ENCODE measurements at regions not wholly inside any gene's neighbourhood (a gene's known extent, or its start where the extent isn't known, plus 50 kb on each side); places are given as distances from the start of the nearest gene placed in this dataset.

DNA sequence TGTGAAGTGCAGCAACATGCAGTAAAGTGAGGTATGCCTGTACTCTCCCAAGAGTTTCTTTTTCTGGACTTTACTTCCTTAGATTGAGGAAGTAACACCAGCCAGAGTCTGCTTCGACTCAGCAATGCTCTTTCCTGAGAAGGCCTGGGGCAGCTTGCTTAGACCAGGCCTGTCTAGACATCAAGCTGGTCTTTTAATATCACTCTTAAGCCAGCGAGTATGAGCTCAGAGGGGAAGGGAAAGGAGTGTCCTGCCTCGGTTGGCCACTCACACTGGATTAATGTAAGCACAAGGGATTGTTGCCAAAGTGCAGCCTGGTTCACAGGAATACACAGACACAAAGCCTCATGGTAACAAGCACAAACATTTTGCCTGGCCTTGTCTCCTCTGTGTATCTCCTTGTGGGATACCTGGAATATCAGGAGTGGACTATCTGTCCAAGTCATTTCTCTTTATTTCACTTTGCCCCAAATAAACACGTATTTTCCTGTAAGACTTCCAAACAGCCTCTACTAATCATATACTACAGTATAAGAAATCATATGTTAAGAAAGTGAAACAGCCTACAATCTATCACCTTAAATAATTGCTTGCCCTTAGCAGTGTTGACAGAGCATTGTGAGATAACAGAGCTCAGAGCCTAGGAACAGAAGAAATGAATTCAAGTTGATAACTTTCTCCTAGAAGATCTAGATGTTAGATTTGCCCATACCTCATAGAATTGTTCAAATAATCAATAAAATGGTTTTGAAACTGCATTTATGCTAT lies 121.2 kb upstream of the DAAM1 start:
- ATAC-seq, result peak; percentile 91

DNA sequence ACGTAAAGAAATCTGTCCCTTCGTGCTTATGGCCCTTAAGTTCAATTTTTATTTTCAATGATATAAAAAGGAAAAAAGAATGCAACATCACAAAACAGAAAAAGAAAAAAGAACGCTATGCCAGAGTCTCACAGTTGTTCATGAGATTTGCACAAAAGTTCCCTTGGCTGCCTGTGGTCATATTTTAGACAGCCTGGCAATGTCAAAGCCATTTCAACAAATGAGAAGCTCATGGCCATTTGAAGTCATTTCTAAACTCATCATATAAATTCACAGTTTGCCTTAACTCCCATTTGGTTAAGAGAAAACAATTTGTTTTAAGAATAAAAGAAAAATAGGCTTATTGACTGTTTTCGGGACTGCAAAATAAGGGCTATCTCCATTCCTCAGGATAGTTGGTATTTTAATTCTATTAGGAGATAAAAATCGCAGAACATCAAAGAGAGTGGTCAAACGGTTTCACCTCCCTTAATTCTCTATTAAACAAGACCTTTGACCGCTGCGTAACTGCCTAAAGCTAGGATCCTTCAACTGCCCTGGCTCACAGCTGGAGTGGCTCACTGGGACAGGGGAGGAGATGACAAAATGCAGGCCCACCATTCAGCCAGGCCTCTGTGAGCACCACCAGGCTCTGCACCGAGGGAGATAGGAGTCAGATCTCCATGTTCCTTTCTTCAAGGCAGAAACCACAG lies 119.2 kb upstream of the DAAM1 start:
- no peak for ATAC-seq

DNA sequence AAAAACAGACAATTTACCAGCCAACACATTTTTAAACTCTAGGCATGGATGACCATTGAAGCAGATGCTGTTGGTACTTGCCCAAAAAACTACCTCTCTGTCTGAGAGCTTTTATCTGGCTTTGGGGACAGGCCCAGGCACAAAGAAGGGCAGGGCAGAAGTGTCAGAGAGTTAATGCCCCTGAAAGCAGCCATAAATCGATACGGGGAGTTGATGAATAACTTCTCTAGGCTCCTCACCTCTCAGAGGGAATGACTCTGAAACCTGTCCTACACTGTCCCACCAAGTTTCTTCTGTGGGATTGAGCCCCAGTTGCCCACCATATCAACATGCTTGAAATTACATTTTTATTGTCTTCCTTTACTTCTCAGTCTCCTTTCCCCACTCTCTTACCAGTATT lies 113.0 kb upstream of the DAAM1 start:
- no peak for ATAC-seq

DNA sequence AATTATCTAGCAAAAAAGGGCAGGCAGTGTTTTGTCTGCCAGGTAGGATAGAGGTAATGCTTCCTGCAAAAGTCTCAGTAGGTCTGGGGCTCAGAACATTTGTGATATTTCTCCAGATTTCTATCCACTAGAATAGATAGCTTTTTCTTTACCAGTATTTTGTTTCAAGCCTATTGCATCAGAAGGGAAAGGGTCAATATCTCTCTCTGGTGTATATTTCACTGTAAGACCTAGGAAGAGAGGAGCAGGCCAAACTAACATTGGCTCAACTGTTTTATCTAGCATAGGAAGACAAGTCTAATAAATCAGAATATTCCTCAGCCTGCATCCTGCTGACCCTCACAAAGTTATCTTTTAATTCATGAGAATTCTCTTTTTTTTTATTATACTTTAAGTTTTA lies 106.7 kb upstream of the DAAM1 start:
- ATAC-seq, result no peak

DNA sequence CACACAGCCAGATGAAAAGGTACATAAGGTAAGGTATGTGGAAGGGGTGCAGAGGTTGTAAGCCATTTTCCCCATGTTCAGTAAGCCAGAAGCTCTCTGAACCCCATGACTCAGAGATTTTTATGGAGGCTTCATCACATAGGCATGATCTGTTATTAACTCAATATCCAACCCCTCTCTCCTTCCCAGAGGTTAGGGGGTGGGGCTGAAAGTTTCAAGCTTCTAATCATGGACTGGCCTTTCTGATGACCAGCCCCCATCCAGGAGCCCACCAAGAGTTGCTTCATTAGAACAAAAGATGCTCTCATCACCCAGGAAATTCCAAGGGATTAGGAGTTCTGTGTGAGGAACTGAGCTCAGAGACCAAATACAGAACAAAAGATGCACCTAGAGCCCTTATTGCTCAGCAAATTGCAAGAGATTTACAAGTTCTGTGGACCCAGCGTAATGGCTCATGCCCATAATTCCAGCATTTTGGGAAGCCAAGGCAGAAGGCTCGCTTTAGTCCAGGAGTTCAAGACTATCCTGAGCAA lies 103.2 kb upstream of the DAAM1 start:
- ATAC-seq, result no peak

DNA sequence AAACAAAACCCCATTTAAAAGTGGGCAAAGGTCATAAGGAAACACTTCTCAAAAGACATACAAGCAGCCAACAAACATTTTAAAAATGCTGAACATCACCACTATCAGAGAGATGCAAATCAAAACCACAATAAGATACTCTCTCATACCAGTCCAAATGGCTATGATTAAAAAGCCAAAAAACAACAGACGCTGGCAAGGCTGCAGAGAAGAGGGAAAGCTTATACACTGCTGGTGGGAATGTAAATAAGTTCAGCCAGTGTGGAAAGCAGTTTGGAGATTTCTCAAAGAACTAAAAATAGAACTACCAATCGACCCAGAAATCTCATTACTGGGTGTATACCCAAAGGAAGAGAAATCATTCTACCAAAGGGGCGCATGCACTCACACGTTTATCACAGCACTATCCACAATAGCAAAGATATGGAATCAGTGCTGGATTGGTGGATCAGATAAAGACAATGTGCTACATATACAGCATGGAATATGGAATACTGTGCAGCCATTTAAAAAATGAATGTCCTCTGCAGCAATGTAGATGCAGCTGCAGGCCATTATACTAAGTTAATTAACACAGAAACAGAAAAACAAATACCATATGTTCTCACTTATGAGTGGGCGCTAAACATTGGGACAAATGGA lies 102.1 kb upstream of the DAAM1 start:
- no peak for ATAC-seq

DNA sequence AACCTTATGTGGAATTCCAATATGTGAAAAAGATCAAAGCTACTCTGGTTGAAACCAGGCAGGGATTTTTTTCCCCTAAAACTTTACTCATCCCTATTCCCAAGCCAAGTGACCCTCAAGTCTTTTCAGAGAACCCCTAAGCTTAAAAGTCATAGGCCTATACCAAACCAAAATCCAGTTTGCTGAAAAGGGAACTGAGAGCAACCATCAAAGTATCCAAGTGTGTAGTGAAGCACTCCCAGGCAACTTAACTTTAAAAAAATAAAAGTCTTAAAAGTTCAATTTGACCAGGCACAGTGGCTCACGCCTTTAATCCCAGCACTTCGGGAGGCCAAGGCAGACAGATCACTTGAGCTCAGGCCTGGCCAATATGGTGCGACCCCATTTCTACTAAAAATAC lies 101.2 kb upstream of the DAAM1 start:
- no peak for ATAC-seq

DNA sequence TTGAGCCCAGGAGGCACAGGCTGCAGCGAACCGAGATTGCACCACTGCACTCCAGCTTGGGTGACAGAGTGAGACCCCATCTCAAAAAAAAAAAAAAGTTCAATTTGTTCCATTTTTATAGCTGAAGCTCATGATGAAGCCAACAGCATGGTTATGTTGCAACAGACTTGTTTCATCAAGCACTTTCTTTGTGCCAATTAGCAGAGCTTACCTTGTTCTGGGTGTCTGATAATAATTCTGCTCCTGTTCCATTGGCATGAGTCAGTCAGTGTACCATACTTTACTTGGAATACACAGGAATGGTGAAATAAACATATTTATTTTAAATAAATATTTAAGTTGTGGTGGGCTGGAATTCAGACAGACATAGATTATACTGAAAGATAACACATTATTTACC lies 100.8 kb upstream of the DAAM1 start:
- no peak for ATAC-seq

DNA sequence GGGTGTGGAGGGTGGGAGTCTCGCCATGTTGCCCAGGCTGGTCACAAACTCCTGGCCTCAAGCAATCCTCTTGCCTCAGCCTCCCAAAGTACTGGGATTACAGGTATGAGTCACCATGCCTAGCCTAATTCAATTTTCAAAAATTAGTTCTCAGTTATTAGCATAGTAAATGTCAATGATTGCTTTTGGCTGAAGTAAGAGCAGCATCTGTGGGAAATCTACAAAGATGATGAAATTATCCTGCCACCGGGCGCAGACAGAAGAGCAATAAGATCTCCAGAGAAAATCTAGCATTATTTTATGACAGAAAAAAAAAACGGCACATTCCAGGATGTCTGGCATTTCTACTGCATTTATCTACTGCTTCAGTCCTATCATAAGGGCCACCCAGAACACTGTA lies 97.9 kb upstream of the DAAM1 start:
- ATAC-seq, result no peak

DNA sequence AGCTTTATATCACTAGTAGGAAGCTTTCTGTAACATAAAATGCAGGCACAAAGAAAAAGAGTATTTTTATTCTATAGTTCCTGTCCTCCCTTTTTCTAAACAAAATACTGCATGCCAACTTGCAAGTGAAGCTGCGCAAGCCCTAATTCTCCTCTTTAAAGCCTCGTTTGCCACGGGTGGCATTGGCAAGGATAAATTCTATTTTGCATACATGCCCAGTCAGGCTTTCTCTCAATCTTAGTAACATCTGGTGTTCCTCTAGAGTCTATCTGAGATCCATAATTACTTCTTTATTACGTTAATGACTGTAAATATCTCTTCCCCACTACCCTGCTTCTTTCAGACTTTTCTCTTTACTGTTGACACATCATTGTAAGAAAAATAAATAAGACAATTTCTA lies 97.1 kb upstream of the DAAM1 start:
- no peak for ATAC-seq

DNA sequence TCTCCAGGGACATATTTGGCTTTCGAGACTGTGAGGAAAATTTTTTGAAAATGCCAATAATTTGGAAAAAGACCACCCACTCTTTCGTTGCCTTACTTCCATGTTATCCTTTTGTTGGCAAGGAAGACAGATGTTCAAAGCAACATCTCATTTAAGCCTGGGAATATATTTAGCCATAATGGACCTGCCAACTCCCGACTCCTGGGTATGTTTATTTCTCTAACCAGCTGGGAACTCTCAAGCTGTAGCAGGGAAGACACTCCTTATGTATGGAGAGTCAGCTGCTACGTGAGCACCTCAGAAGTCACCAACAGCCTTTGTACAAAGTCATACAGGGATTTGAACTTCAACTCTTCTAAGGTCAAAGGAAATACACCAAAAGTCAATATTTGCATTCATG lies 96.5 kb upstream of the DAAM1 start:
- no peak for ATAC-seq

DNA sequence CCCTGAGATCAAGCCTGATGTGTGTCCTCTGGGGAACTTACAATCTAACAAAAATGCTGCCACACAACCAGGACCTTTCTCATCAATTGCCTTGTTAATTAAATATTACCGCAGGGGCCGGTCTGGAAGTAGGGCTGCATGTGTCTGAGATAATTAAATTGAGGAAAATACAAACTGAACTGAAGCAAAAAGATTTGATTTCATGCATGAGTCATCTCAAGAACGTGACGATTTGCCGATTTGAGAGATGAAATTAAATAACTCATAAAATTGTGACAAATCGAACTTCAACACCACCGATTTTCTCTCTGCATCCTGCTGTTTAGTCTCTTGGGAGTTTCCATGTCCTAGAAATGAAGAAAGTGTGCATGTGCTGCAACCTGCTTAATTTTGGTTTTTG lies 94.6 kb upstream of the DAAM1 start:
- ATAC-seq, result no peak

DNA sequence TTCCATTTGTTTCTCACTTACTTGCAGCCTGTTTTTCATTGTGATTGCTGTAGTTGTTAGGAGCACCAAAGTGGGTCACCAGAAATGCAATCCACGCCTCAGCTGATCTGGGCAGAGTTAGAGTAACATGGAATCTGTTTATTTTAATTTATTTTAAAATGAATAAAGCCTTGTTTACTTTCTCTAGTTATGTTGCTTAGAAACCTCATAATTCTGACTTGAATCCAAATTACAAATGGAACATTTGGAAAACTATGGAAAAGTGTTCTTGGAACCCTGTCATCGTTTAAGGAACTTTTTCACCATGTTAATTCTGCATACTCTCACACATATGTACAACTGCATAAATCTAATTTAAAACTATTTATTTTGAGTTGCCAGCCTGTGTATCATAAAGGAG lies 92.2 kb upstream of the DAAM1 start:
- no peak for ATAC-seq

DNA sequence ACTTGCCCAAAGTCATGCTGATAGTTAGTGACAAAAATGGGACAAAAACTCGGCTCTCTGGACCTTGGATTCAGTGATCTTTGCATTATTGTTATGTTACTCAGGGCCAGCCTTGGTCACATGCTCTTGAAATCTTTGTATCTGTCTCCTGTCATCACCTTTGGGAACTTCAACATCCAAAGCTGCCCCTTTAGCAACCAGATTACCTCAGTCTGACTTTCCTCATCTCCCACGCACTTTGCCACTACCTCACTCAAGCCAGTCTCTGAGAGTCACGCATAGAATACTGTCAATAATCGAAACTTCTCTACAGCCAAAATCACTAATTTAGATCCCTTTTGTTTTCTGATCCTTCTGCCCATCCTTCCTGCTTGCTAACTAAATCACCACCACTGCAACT lies 90.8 kb upstream of the DAAM1 start:
- no peak for ATAC-seq

DNA sequence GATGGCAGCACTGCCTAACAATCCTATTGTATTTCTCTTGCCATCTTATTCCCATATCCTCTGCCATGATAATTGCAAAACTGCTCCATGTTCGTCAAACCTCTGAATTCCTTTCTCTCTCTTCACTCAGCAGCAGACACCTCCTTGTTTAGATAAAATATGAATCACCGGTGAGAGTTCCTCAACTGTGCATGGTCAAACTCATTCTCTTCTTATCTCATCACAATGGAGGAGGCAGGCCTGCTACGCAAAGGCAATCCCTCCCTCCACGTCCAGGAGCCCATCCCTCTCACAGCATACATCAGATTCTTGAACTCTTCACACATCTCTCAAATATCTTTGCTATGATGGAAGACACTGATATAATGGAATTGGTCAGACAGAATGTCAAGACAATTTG lies 90.1 kb upstream of the DAAM1 start:
- no peak for ATAC-seq

DNA sequence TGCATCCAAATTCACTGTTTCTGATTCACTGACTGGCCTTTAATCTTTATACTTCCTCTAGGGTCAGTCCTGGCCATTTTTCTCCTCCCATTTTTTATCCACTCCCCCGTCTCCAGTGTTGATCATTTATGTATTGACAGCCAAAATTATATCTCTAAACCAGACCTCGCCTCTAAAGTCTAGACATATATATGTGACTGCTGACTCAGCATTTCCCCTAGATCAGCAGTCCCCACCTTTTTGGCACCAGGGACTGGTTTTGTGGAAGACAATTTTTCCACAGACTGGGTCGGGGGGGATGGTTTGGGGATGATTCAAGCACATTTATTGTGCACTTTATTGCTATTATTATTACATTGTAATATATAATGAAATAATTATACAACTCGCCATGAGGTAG lies 88.3 kb upstream of the DAAM1 start:
- ATAC-seq, result no peak

DNA sequence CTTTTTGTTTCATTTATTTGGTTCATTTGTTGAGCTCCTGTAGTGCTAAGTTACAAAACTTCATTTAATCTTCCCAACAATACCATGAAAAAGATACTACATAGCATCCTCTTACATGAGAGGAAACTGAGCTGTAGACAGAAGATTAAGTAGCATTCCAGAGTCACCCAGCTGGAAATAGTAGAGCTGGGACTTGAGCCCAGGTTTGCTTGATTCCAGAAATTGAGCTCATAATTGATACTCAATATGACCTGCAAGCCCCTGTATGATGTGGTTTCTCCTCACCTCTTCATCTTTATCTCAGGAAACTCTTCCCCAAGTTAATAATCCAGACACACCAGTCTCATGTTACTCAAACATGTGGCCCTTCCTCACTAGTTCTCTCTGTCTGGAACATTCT lies 87.0 kb upstream of the DAAM1 start:
- no peak for ATAC-seq

DNA sequence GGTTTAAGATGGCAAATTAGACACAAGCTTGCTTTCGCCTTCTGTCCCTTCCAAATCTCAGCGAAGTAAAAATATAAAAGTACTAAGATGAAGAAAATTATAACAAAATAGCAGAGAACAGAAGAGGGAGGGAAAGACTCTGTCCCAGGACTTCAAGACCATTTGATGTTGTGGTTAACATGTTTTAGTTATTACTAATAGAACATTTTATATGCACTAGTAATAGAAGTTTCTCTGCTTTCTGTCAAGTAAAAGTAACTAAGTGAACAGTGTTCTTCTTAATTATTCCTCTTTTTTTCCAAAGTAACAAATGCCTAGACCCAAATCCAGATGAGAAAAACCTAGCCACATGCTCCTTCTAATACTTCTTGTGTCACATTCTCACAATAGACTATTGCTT lies 85.1 kb upstream of the DAAM1 start:
- ATAC-seq, result no peak

DNA sequence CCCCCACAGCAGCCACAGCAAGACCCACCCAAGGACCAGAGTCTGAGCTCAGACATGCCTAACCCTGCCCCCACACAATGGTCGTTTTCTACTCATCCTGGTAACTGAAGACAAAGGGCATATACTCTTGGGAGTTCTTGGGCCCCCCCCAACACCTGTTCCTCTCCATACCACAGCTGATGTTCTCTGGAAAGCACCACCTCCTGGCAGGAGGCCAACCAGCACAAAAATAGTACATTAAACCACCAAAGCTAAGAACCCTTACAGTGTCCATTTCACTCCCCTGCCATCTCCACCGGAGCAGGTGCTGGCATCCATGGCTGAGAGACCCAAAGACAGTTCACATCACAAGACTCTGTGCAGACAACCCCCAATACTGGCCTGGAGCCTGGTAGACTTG lies 80.6 kb upstream of the DAAM1 start:
- no peak for ATAC-seq

DNA sequence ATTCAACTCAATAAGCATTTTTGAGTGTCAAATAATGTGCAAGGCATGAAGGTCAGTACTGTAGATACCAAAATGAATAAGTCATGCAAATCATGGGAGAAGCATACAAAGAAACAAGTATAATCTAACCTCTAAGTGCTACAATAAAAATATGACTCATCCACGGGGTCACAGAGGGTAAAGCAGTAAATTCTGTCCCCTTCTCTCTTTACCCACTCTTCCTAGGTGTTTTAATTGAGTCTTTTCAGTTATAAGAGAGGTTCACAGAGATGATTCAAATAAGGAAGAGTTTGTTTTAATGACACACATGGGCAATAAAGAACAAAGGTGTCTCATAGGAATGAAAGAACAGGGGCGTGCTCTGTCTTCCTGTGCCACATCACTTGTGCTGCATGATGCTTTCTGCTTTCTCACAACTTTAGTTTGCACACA lies 71.5 kb upstream of the DAAM1 start:
- peak; percentile 61 for ATAC-seq

DNA sequence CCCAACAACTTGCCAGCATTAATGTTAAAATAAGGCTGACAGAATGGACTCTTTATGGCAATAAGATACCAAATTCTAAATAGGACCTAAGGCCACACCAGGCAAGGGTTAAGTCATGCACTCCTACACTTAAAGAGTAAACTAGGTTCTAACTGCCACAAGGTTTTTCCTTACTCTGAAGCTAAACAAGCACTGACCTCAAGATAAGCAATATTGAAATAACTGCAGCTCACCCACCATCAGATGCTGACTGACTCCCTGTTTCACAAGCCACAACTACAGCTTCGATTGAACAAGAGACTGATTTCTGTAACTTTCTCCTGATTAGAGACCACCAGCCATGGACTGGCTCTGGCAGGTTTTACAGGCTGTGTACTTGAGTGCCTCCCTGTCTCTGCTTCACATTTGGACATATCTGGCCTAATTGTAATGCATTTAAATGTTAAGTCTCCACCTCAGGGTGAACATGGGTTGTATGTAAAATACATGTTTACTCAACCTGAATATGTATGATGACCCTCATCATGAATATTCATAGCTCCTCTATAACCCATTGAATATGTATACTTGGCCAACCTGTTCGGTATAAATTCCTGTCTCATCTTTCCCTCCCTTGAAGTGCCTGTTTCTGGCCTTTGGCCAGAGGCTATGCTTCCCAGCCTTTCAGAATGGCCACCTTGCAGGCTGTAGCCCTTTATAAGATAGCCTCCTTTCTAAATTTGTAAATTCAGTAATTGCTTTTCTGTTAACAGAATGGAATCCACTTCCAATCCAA lies 70.5 kb upstream of the DAAM1 start:
- ATAC-seq, result no peak

DNA sequence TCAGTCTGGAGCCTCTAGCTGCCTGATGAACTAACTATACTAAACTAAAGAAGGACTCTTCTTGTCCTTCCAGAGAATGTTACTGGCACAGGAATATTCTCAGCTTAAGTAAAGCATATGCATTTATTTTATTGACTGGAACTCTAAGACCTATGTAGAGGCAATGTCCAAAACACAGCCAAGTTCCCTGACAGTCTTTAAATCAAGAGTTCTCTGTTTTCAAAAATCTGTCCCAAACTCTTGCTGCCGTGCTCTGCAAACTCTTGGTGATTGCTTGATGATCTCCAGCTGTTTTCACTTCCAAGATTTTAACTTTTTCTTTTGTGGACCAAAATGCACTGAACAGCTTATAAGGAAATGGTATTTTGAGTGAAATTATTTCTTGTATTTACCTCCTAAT lies 67.5 kb upstream of the DAAM1 start:
- ATAC-seq, result no peak

DNA sequence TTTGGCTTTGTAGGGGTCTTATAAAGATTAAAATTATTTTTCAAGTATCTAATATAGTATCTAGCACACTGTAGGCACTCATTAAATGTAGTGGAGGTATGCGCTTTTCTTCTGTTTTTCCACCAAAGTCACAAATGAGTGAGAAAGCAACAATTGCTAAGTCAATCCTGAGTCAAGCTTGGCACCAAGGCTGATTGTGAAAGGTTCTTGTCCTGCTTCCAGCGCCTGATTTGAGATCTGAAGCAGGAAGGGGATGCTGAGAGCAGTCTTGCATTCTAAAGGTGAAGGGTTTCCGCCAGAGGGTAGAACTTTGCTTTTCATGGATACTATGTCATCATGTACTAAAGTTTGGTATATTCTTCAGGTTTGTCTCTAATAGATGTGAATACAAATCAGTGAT lies 64.9 kb upstream of the DAAM1 start:
- ATAC-seq, result no peak

All from esophagus mucosa (tissue), 1 donor.